AG09309 (cell line): ENCODE measurements at regions not wholly inside any gene's neighbourhood (a gene's known extent, or its start where the extent isn't known, plus 50 kb on each side); places are given as distances from the start of the nearest gene placed in this dataset.

Experiments used
- DNase-seq: peaks from one replicate; pipeline ENCODE4 v3.0.0-alpha.2; 2010; ENCODE audit warnings: low read depth
- H3K4me3 ChIP-seq: 2 replicates; pipeline ENCODE4 v1.5.1; 2011; ENCODE audit warnings: mild to moderate bottlenecking, low read depth, low read length, moderate library complexity; ENCODE audit not compliant: control insufficient read depth
- TF ChIP-seq, protein P1 (sequence below): IDR thresholded peaks from 2 replicates; pipeline ENCODE4 v1.5.1; 2011; ENCODE audit warnings: mild to moderate bottlenecking, low read depth, low read length, inconsistent platforms; ENCODE audit not compliant: insufficient read depth, control insufficient read depth; ENCODE audit errors: missing control alignments

DNA sequence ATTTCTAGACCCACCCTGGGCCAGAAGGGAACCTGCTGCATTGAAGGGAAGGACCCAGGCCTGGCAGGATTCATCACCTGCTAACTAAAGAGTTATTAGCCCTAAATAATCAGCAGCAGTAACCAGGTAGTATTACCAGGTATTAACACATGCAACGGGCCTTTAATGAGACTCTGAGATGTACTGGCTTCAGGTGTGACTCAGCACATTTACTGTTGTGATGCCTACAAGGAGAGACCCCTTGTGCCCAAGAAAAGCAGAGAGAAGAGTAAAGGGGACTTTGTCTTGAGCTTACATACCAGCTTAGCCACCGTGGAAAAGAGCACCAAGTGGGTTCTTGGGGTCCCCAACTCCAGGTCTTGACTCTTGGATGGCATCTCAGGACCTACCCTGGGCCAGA is 243.1 kb upstream of the SLC39A10 start:
- TF ChIP-seq, protein P1, sequence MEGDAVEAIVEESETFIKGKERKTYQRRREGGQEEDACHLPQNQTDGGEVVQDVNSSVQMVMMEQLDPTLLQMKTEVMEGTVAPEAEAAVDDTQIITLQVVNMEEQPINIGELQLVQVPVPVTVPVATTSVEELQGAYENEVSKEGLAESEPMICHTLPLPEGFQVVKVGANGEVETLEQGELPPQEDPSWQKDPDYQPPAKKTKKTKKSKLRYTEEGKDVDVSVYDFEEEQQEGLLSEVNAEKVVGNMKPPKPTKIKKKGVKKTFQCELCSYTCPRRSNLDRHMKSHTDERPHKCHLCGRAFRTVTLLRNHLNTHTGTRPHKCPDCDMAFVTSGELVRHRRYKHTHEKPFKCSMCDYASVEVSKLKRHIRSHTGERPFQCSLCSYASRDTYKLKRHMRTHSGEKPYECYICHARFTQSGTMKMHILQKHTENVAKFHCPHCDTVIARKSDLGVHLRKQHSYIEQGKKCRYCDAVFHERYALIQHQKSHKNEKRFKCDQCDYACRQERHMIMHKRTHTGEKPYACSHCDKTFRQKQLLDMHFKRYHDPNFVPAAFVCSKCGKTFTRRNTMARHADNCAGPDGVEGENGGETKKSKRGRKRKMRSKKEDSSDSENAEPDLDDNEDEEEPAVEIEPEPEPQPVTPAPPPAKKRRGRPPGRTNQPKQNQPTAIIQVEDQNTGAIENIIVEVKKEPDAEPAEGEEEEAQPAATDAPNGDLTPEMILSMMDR: no peak
- no peak for DNase-seq
- no peak overlapping the region for H3K4me3 ChIP-seq

DNA sequence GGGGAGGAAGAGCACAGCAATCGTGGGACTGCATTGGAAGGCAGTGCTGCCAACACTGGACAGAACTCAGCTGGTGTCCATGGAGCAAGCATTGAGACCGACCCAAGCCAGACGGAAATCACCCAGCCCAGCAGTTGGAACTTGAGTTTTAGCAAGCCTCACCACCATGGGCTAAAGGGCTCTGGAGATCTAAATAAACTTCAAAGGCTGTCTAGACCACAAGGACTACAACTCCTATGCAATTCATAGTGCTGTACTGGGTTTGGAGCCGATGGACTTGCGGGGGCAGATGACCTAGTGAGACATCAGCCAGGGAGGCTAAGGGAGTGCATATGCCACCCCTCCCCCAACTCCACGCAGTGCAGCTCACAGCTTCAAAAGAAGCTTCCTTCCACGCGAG is 243.6 kb upstream of the SLC39A10 start:
- no peak for DNase-seq
- no peak overlapping the region for H3K4me3 ChIP-seq
- TF ChIP-seq, protein P1: no peak

DNA sequence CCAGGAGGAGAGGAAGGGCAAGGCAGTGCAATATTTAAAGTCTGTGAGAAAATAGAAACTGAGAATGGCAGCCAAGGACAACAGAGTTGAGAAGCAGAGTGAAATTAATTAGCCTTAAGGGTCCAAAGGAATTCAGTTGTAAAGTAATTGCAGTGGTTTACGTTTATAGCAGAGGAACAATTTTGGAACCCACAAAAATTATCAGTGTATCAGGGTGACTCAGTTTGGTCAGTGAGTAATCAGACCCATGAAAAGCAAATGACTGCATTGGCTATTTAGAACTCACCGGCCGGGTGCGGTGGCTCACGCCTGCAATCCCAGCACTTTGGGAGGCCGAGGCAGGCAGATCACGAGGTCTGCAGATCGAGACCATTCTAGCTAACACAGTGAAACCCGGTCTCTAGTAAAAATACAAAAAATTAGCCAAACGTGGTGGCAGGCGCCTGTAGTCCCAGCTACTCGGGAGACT is 245.8 kb upstream of the SLC39A10 start:
- TF ChIP-seq, protein P1: no peak
- no peak overlapping the region for H3K4me3 ChIP-seq
- peak; percentile 82 for DNase-seq

DNA sequence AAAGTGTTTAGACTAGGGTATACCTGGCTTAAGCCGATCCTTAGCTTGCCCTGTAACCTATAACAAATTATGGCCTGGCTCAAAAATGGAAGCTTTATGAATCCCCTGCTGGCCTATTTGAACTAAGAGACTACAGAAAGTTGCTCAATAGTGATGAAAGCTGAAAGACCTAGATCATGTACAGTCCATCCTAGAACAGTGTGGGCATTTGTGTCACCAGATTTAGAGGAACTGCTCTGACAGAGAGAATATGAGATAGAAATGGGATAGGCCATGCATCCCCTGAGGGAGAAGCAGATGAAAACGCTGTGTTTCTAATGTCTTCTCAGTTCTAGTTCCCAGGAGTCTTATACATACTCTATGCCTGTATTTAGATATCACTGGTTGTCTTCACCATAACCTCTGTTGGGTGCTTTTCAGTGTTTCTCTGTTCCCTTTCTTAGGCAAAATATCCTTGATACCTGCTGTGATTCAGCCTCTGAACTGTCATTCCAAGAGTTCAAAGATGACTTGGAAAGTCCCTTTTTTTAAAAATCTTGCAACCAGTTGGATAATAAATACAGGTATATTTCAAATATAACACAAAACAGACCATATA is 246.9 kb upstream of the SLC39A10 start:
- TF ChIP-seq, protein P1: no peak
- DNase-seq: no peak

DNA sequence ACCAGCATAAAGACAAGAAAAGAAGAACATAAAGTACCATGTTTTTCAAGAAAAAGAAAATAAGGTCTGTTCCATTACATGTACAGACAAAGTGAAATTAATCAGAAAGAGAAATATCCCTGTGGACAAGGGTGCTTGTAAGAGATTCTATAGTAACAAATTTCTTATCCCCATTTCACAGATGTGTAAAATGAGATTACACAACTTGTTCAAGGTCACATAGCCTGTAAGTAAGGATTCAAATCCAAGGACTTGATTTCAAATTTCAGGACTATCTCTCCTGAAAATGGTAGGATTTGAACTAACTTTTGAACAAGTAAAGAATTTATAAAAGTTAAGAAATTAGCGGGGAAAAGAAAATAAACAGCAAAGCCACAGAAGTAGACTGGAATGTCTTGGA is 248.2 kb upstream of the SLC39A10 start:
- DNase-seq: no peak
- no peak overlapping the region for H3K4me3 ChIP-seq
- TF ChIP-seq, protein P1: no peak

More for the DNA sequence above, 246.9 kb upstream of the SLC39A10 start:
- H3K4me3 ChIP-seq: no peak overlapping the region

DNA sequence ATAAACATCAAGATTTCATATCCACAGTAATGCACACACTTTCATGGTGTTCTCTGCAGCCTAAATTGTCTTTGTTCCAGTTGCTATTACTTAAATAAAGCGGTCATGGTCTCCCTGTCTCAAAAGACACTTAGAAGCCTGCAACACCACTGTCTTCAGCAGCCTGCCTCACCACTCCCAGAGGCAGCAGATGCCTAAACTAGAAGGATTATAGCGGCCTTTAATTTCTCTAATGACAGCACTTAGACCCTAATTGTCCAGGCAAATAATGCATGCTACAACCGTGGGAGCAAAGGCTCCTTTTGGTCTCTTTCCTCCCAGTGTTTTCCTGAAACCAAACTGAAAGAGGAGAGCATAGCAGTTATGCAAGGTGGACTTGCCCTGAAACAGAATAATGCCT is 248.8 kb upstream of the SLC39A10 start:
- H3K4me3 ChIP-seq: no peak overlapping the region
- no peak for DNase-seq
- TF ChIP-seq, protein P1: no peak
